ENCODE measurements at regions not wholly inside any gene's neighbourhood (a gene's known extent, or its start where the extent isn't known, plus 50 kb on each side); places are given as distances from the start of the nearest gene placed in this dataset.
"Not testable (repeated sequence)": the region's sequence is repeated elsewhere in the genome, so short reads cannot be mapped to it uniquely, and the experiment has no call there.

- CTCF ChIA-PET; H3K4me3 Mint-ChIP-seq (ENCODE audit: low read depth, unreplicated experiment): not testable (repeated sequence)
Measured at GRCh38 chr15:20286559-20286958, 255.0 kb downstream of the GOLGA6L6 start.

DNA sequence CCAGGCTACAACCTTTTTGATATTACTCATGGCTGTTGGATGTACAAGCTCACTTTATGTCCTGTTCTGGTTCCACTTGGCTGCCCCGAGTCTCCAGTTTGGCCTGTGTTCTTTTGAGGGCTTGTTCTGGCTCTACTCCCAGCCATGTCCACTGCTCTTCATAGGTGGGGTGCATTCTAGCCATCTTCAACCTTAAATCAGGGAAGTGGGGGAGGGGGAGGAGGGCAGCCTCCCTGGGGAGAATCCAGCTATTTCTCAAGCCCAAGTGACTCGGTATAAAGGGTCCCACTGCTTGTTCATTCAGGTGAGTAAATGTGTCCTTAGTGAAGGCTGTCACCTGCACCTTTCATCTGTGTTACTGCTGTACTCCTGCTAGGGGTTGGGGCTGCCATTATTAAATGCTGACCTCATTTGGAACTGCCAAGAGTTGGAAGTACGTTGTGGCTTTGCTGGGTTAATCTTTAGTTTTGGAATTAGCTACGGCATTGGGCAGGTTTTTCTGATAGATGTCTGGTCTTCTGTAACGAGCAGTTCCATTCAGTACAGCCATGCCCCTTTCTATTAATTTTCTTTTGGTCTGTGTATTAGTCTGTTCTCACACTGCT, 255.8 kb downstream of the GOLGA6L6 start:
- H3K4me1 Mint-ChIP-seq (ENCODE audit: low read depth, unreplicated experiment); intact Hi-C loops (cut with micrococcal nuclease; ENCODE audit: unreplicated experiment): not testable (repeated sequence)

More at GRCh38 chr15:20286559-20286958, 255.0 kb downstream of the GOLGA6L6 start:
- BruUV-seq (replicated peaks); H3K9me3 Mint-ChIP-seq (ENCODE audit: low read depth, unreplicated experiment); DNase-seq; H3K27ac Mint-ChIP-seq (ENCODE audit: unreplicated experiment); intact Hi-C loops (cut with micrococcal nuclease; ENCODE audit: unreplicated experiment); H3K4me1 Mint-ChIP-seq (ENCODE audit: low read depth, unreplicated experiment); H3K27me3 Mint-ChIP-seq (ENCODE audit: unreplicated experiment); H3K36me3 Mint-ChIP-seq (ENCODE audit: insufficient read depth, unreplicated experiment): not testable (repeated sequence)

DNA sequence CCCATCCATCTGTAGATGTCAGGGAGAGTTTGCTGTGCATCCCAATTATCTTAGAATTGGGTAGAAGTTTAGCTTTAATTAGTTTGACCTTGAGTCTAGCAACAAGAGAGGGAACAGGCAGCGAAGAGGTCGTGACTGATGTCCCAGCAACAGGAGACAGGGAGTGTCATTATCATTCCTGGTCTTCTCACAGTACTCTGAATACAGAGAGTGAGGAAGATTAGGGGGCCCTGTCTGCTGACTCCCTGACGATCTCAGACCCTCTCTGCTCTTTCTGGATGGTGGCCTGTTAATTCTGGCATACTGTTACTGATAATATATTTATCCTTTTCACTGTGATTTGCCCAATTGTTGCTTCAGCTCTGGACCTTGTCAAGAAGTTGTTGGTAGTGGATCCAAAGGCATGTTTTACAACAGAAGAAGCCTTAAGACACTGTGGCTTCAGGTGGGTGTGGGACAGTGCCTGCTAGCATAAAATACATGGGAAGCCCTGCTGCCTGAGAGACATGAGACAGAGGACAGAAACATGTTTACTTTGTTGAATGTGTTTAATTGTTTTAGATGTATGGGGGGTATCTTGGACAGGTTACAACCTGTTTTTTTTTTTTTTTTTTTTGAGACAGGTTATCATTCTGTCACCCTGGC, 256.6 kb downstream of the GOLGA6L6 start:
- CTCF ChIA-PET; H3K4me3 Mint-ChIP-seq (ENCODE audit: low read depth, unreplicated experiment); DNase-seq; intact Hi-C loops (cut with micrococcal nuclease; ENCODE audit: unreplicated experiment); BruUV-seq (replicated peaks); H3K4me1 Mint-ChIP-seq (ENCODE audit: low read depth, unreplicated experiment); H3K27ac Mint-ChIP-seq (ENCODE audit: unreplicated experiment); H3K9me3 Mint-ChIP-seq (ENCODE audit: low read depth, unreplicated experiment); H3K27me3 Mint-ChIP-seq (ENCODE audit: unreplicated experiment); H3K36me3 Mint-ChIP-seq (ENCODE audit: insufficient read depth, unreplicated experiment): not testable (repeated sequence)

More for the DNA sequence above, 255.8 kb downstream of the GOLGA6L6 start:
- H3K27ac Mint-ChIP-seq (ENCODE audit: unreplicated experiment); H3K27me3 Mint-ChIP-seq (ENCODE audit: unreplicated experiment); H3K9me3 Mint-ChIP-seq (ENCODE audit: low read depth, unreplicated experiment); H3K36me3 Mint-ChIP-seq (ENCODE audit: insufficient read depth, unreplicated experiment); H3K4me3 Mint-ChIP-seq (ENCODE audit: low read depth, unreplicated experiment); CTCF ChIA-PET; DNase-seq; BruUV-seq (replicated peaks): not testable (repeated sequence)

DNA sequence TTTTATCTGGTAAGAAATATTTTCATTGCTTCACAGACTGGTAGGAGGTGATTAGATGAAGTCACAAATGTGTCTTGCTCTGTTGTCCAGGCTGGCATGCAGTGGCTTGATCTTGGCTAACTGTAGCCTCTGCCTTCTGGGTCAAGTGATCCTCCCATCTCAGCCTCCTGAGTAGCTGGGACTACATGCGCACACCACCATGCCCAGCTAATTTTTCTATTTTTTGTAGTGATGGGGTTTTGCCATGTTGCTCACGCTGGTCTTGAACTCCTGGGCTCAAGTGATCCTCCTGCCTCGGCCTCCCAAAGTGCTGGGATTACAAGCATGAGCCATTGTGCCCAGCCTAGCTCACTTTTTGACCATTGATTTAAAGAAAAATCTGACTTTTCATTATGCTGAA, 257.9 kb downstream of the GOLGA6L6 start:
- H3K4me3 Mint-ChIP-seq (ENCODE audit: low read depth, unreplicated experiment); DNase-seq; CTCF ChIA-PET; H3K36me3 Mint-ChIP-seq (ENCODE audit: insufficient read depth, unreplicated experiment); H3K9me3 Mint-ChIP-seq (ENCODE audit: low read depth, unreplicated experiment); BruUV-seq (replicated peaks); intact Hi-C loops (cut with micrococcal nuclease; ENCODE audit: unreplicated experiment); H3K27ac Mint-ChIP-seq (ENCODE audit: unreplicated experiment); H3K27me3 Mint-ChIP-seq (ENCODE audit: unreplicated experiment); H3K4me1 Mint-ChIP-seq (ENCODE audit: low read depth, unreplicated experiment): not testable (repeated sequence)

DNA sequence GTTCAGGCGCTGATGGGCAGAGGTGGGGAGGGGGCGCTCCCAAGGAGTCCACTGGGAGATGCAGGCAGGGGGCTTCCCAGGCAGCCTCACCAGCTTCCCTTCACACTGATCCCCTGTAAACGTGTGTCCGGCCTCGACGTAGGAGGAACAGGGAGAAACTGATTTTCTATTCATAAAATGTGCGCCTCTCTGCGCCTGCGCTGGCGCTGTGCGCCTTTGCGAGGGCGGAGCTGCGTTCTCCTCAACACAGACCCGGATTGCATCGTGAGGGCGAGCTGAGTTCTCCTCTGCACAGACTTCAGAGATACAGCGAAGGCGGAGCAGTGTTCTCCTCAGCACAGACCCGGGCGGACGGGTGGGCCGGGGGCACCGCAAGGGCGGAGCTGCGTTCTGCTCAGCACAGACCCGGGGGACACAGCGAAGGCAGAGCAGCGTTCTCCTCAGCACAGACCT, 259.1 kb downstream of the GOLGA6L6 start:
- BruUV-seq (replicated peaks); H3K27me3 Mint-ChIP-seq (ENCODE audit: unreplicated experiment); intact Hi-C loops (cut with micrococcal nuclease; ENCODE audit: unreplicated experiment); H3K36me3 Mint-ChIP-seq (ENCODE audit: insufficient read depth, unreplicated experiment); H3K9me3 Mint-ChIP-seq (ENCODE audit: low read depth, unreplicated experiment); H3K4me3 Mint-ChIP-seq (ENCODE audit: low read depth, unreplicated experiment); H3K4me1 Mint-ChIP-seq (ENCODE audit: low read depth, unreplicated experiment); CTCF ChIA-PET; DNase-seq; H3K27ac Mint-ChIP-seq (ENCODE audit: unreplicated experiment): not testable (repeated sequence)

DNA sequence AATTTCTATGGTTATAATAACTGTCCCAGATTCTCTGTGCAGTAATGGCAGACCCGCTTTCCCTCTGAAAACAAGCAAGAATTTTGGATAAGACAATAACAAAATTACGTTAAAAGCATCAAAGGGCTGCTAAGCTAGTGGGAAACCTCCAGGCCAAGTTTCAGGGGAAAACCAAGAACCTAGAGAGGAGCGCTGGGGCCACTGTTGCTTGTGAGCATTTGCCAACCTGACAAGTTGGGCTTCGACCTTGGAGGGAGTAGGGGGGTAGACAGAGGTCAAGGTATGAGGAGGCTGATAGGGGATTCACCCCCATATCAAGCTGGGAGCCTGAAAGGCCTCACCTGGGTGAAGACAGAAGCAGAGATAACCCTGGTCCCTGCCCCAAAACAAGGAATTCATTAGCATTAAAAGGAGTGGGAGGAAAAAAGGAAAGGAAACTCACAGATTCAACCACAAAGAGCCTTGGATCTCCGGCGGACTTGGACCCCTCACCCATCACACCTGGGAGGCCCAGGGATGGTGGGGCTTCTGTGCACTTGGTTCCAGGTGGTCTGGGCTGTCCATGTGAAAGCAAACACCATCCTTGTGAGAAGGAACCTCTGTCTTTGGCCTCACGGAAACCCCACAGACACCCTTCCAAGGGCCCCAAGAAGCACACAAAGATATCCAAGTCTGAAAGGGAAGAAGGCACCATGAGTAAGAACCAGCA, 259.9 kb downstream of the GOLGA6L6 start:
- H3K27ac Mint-ChIP-seq (ENCODE audit: unreplicated experiment); H3K4me1 Mint-ChIP-seq (ENCODE audit: low read depth, unreplicated experiment); H3K9me3 Mint-ChIP-seq (ENCODE audit: low read depth, unreplicated experiment); DNase-seq; CTCF ChIA-PET; BruUV-seq (replicated peaks); H3K27me3 Mint-ChIP-seq (ENCODE audit: unreplicated experiment); intact Hi-C loops (cut with micrococcal nuclease; ENCODE audit: unreplicated experiment); H3K36me3 Mint-ChIP-seq (ENCODE audit: insufficient read depth, unreplicated experiment); H3K4me3 Mint-ChIP-seq (ENCODE audit: low read depth, unreplicated experiment): not testable (repeated sequence)

DNA sequence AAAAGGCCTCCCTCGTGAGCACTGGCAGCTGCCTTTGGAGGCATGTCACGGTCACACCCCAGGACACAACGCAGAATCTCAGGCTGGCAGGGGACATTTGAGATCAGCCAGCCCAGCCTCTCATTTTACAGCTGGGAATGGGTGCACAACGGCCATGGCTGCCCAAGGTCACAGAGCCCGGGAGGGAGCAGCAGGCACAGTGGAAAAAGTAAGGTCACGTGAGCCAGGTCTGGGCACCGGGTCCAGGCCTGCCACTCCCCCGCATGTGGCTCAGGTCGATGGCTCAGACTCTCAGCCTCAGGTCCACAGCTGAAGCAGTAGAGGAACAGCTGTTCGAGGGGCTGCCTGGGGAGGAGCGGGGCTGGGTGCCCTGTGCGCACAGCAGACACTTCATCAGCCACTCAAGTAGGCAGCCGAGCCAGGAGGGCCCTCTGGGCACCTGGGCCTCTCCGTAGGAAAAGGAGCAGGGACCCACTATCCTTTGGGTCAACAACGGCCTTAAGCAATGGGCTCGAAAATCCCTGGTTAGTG, 260.6 kb downstream of the GOLGA6L6 start:
- Mint-ChIP-seq H3K4me1 (ENCODE audit: low read depth, unreplicated experiment) (no peaks in the 10 kb centered on the region), H3K9me3 (ENCODE audit: low read depth, unreplicated experiment) (no peaks in the 10 kb centered on the region), H3K4me3 (ENCODE audit: low read depth, unreplicated experiment) (no peak overlapping the region), H3K36me3 (ENCODE audit: insufficient read depth, unreplicated experiment) (no peaks in the 10 kb centered on the region), H3K27ac (ENCODE audit: unreplicated experiment) (no peak overlapping the region), H3K27me3 (ENCODE audit: unreplicated experiment) (no peaks in the 10 kb centered on the region)
- intact Hi-C loops (cut with micrococcal nuclease; ENCODE audit: unreplicated experiment), result no loop called here
- DNase-seq, result no peak
- TF ChIP-seq CTCF (IDR thresholded peaks at IDR 0.05; ENCODE audit: unreplicated experiment), result no peak
- CTCF ChIA-PET, result no interaction called here
- BruUV-seq (replicated peaks), result no TSS peak

DNA sequence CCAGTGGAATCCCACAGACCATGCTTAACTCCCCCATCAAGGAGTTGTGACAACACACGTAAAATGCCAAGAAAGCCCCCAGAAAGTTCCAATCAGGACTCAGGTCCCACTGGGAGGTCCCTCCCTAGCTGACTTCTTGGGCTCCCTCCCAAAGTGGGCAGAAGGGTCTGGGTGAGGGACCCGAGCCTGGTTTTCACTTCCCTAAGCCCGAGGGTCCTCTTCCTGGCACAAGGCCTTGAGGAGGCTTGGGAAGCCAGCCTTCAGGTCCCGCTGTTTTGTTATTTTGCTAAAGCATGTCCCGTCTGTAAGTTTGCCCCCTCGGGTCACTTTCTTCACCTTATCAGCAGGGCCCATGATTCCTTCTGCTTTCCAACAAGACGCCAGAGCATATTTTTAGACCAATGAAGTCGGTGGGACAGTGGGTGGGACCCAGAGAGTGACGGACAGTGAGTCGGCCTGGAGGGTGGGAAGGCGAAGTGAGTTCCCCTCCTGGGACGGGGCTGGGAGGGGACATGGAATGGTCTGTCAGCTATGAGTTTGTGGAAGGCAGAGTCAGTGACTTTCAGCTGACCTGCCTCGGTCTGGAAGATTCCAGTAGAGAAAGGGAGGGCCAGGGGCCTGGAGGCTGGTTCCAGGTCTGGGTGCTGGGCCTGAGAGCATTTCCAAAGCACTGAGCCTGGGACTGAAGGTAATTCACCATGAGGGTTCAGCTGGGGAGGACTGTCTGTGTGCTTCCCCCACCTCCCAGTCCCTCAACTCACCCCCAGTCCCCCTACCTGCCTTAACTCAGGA, 261.3 kb downstream of the GOLGA6L6 start:
- H3K4me3 Mint-ChIP-seq (ENCODE audit: low read depth, unreplicated experiment); H3K36me3 Mint-ChIP-seq (ENCODE audit: insufficient read depth, unreplicated experiment); H3K9me3 Mint-ChIP-seq (ENCODE audit: low read depth, unreplicated experiment); CTCF ChIA-PET; H3K4me1 Mint-ChIP-seq (ENCODE audit: low read depth, unreplicated experiment); BruUV-seq (replicated peaks); H3K27ac Mint-ChIP-seq (ENCODE audit: unreplicated experiment); intact Hi-C loops (cut with micrococcal nuclease; ENCODE audit: unreplicated experiment); DNase-seq; H3K27me3 Mint-ChIP-seq (ENCODE audit: unreplicated experiment): not testable (repeated sequence)
